Endodermal cell (in vitro differentiated cells): ENCODE measurements at regions not wholly inside any gene's neighbourhood (a gene's known extent, or its start where the extent isn't known, plus 50 kb on each side); places are given as distances from the start of the nearest gene placed in this dataset.

Experiments used
- DNase-seq: peaks from one replicate; pipeline ENCODE4 v3.0.0-alpha.2; 2017
- H3K27ac ChIP-seq: 2 replicates; pipeline ENCODE4 v1.5.1; 2013; ENCODE audit warnings: mild to moderate bottlenecking, low read depth, low read length, moderate library complexity
- H3K27me3 ChIP-seq: 2 replicates; pipeline ENCODE4 v1.6.1; 2013; ENCODE audit warnings: mild to moderate bottlenecking, low read length, moderate library complexity; ENCODE audit not compliant: insufficient read depth, control insufficient read depth, poor library complexity, severe bottlenecking
- H3K36me3 ChIP-seq: 2 replicates; pipeline ENCODE4 v1.7.0; 2013; ENCODE audit warnings: mild to moderate bottlenecking, low read length, moderate library complexity; ENCODE audit not compliant: control insufficient read depth, insufficient read depth
- H3K4me1 ChIP-seq: one replicate; pipeline ENCODE4 v1.7.0; 2013; ENCODE audit warnings: low read length; ENCODE audit not compliant: control insufficient read depth, insufficient read depth
- H3K4me3 ChIP-seq: 2 replicates; pipeline ENCODE4 v1.5.1; 2013; ENCODE audit warnings: mild to moderate bottlenecking, low read length, moderate library complexity
- H3K9ac ChIP-seq: 2 replicates; pipeline ENCODE4 v1.6.1; 2013; ENCODE audit warnings: mild to moderate bottlenecking, low read length, moderate library complexity; ENCODE audit not compliant: poor library complexity, severe bottlenecking; ENCODE audit errors: extremely low read depth
- H3K9me3 ChIP-seq: 2 replicates; pipeline ENCODE4 v1.6.1; 2013; ENCODE audit warnings: mild to moderate bottlenecking, low read length, moderate library complexity; ENCODE audit not compliant: control insufficient read depth
- H3K27ac Mint-ChIP-seq: 2 replicates; pipeline ENCODE4 v1.8.0; 2020; ENCODE audit warnings: mixed read lengths
- H3K27me3 Mint-ChIP-seq: 2 replicates; pipeline ENCODE4 v1.8.0; 2021; ENCODE audit warnings: mild to moderate bottlenecking, mixed read lengths; ENCODE audit not compliant: insufficient read depth
- H3K36me3 Mint-ChIP-seq: 2 replicates; pipeline ENCODE4 v1.8.0; 2020; ENCODE audit warnings: low read depth, mixed read lengths
- H3K4me1 Mint-ChIP-seq: 2 replicates; pipeline ENCODE4 v1.8.0; 2020; ENCODE audit warnings: mixed read lengths
- H3K4me3 Mint-ChIP-seq: 2 replicates; pipeline ENCODE4 v1.8.0; 2020; ENCODE audit warnings: mild to moderate bottlenecking, moderate library complexity, mixed read lengths
- H3K9me3 Mint-ChIP-seq: 2 replicates; pipeline ENCODE4 v1.8.0; 2020; ENCODE audit warnings: mild to moderate bottlenecking, mixed read lengths
- WGBS, 2 experiments: methylation state at CpG; one replicate each; pipeline versions ENCODE4 v1.1.5 to v1.1.7; 2013; ENCODE audit warnings: missing lambda C conversion rate in 2 of 2, mixed read lengths in 1 of 2; ENCODE audit not compliant: insufficient coverage in 1 of 2, insufficient read length in 1 of 2; 5-methylcytosine and 5-hydroxymethylcytosine counted together
- TF ChIP-seq, protein P1 (sequence below): fragments of 200-600 bp; sonication (generic); conservative IDR thresholded peaks from 2 replicates; pipeline ENCODE4 v1.5.0; 2021; ENCODE audit warnings: antibody characterized with exemption, mild to moderate bottlenecking

- Histone ChIP-seq H3K36me3 (no peaks in the 10 kb centered on the region), H3K27ac (no peak overlapping the region), H3K4me1 (peaks cover 3% of the 10 kb centered on the region), H3K27me3 (peaks cover 6% of the 10 kb centered on the region), H3K4me3 (no peak overlapping the region), H3K9me3 (no peaks in the 10 kb centered on the region), H3K9ac (no peak overlapping the region)
- no peak overlapping the region for H3K4me3 Mint-ChIP-seq
- no peaks in the 10 kb centered on the region for H3K36me3 Mint-ChIP-seq
- TF ChIP-seq, protein P1, sequence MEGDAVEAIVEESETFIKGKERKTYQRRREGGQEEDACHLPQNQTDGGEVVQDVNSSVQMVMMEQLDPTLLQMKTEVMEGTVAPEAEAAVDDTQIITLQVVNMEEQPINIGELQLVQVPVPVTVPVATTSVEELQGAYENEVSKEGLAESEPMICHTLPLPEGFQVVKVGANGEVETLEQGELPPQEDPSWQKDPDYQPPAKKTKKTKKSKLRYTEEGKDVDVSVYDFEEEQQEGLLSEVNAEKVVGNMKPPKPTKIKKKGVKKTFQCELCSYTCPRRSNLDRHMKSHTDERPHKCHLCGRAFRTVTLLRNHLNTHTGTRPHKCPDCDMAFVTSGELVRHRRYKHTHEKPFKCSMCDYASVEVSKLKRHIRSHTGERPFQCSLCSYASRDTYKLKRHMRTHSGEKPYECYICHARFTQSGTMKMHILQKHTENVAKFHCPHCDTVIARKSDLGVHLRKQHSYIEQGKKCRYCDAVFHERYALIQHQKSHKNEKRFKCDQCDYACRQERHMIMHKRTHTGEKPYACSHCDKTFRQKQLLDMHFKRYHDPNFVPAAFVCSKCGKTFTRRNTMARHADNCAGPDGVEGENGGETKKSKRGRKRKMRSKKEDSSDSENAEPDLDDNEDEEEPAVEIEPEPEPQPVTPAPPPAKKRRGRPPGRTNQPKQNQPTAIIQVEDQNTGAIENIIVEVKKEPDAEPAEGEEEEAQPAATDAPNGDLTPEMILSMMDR, result no peak
- H3K27me3 Mint-ChIP-seq, result peaks cover 7% of the 10 kb centered on the region
- H3K9me3 Mint-ChIP-seq, result no peaks in the 10 kb centered on the region
- H3K27ac Mint-ChIP-seq, result no peak overlapping the region
- DNase-seq, result no peak
- H3K4me1 Mint-ChIP-seq, result peaks cover 12% of the 10 kb centered on the region
- 90 to 94% methylated on average over 12 to 23 of the region's 23 CpGs for WGBS, 2 experiments
Observed at GRCh38 chr10:28796606-28797512, 119.5 kb downstream of the BAMBI start.

DNA sequence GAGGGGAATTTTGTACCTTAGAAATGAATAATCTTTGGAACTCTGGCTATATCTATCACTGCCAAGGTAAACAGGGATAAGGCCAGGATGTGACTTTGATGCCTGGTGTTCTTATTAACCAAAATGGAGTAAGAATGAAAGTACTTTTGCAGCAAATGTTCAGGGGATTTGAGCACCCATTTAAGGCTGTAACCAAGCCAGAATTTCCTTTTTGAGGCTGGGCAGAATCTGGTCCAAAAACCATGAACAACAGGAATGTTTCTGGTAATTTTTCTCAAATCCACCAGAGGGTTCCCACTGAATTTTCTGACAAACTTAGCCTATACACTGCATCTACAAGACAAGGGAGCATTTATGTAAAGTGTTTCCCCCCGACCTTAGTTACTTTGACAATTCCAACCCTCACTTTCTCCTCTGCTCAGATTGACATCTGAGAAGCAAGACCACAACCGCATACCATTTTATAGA, 120.6 kb downstream of the BAMBI start:
- DNase-seq, result no peak
- no peaks in the 10 kb centered on the region for H3K9me3 Mint-ChIP-seq
- TF ChIP-seq, protein P1, result no peak
- Histone ChIP-seq H3K27ac (no peak overlapping the region), H3K4me1 (peaks cover 3% of the 10 kb centered on the region), H3K4me3 (no peak overlapping the region), H3K9me3 (no peaks in the 10 kb centered on the region), H3K9ac (no peak overlapping the region), H3K27me3 (no peaks in the 10 kb centered on the region), H3K36me3 (no peaks in the 10 kb centered on the region)
- H3K4me1 Mint-ChIP-seq, result peaks cover 12% of the 10 kb centered on the region
- H3K27me3 Mint-ChIP-seq, result peaks cover 4% of the 10 kb centered on the region
- no peak overlapping the region for H3K27ac Mint-ChIP-seq
- 25 to 66% methylated on average over 1 to 2 of the region's 2 CpGs for WGBS, 2 experiments
- no peak overlapping the region for H3K4me3 Mint-ChIP-seq
- no peaks in the 10 kb centered on the region for H3K36me3 Mint-ChIP-seq

- Mint-ChIP-seq H3K4me3 (no peak overlapping the region), H3K9me3 (no peaks in the 10 kb centered on the region), H3K27ac (no peak overlapping the region), H3K4me1 (peaks cover 12% of the 10 kb centered on the region), H3K36me3 (no peaks in the 10 kb centered on the region), H3K27me3 (peaks cover 4% of the 10 kb centered on the region)
- peaks cover 3% of the 10 kb centered on the region for H3K4me1 ChIP-seq
- no peak overlapping the region for H3K9ac ChIP-seq
- 92 to 97% methylated on average over 3 to 4 of the region's 4 CpGs for WGBS, 2 experiments
- H3K9me3 ChIP-seq, result no peaks in the 10 kb centered on the region
- TF ChIP-seq, protein P1, result no peak
- H3K36me3 ChIP-seq, result no peaks in the 10 kb centered on the region
- no peak overlapping the region for H3K4me3 ChIP-seq
- no peaks in the 10 kb centered on the region for H3K27me3 ChIP-seq
- H3K27ac ChIP-seq, result no peak overlapping the region
- DNase-seq, result no peak
Observed at GRCh38 chr10:28798428-28798955, 121.2 kb downstream of the BAMBI start.
